HEK293T (cell line): ENCODE measurements at regions not wholly inside any gene's neighbourhood (a gene's known extent, or its start where the extent isn't known, plus 50 kb on each side); places are given as distances from the start of the nearest gene placed in this dataset.

Experiments
- BHLHE40 ChIP-seq: fragments of 450-650 bp; IDR thresholded peaks from 2 replicates; pipeline ENCODE4 v1.6.1; 2016; ENCODE audit warnings: mild to moderate bottlenecking, moderate library complexity, borderline replicate concordance
- CTBP1 ChIP-seq: fragments of 450-650 bp; IDR thresholded peaks from 2 replicates; pipeline ENCODE4 v1.6.1; 2016; ENCODE audit warnings: borderline replicate concordance
- ELF4 ChIP-seq: fragments of 450-650 bp; IDR thresholded peaks from 2 replicates; pipeline ENCODE4 v1.6.1; 2017; ENCODE audit warnings: antibody characterized with exemption
- FOXA1 ChIP-seq: fragments of 450-650 bp; IDR thresholded peaks from 2 replicates; pipeline ENCODE4 v1.6.1; 2016; ENCODE audit warnings: mild to moderate bottlenecking
- FOXK2 ChIP-seq: fragments of 450-650 bp; IDR thresholded peaks from 2 replicates; pipeline ENCODE4 v1.6.1; 2016; ENCODE audit warnings: mild to moderate bottlenecking
- FOXM1 ChIP-seq: fragments of 450-650 bp; IDR thresholded peaks from 2 replicates; pipeline ENCODE4 v1.6.1; 2017; ENCODE audit warnings: mild to moderate bottlenecking, borderline replicate concordance
- HDGF ChIP-seq: fragments of 450-650 bp; IDR thresholded peaks from 2 replicates; pipeline ENCODE4 v1.6.1; 2017; ENCODE audit warnings: antibody characterized with exemption, borderline replicate concordance
- LEF1 ChIP-seq: fragments of 450-650 bp; IDR thresholded peaks from 2 replicates; pipeline ENCODE4 v1.6.1; 2017; ENCODE audit warnings: mild to moderate bottlenecking, borderline replicate concordance
- NFRKB ChIP-seq: fragments of 450-650 bp; IDR thresholded peaks from 2 replicates; pipeline ENCODE4 v1.6.1; 2016; ENCODE audit warnings: mild to moderate bottlenecking, moderate library complexity
- PKNOX1 ChIP-seq: fragments of 450-650 bp; IDR thresholded peaks from 2 replicates; pipeline ENCODE4 v1.6.1; 2016
- SP1 ChIP-seq: fragments of 450-650 bp; IDR thresholded peaks from 2 replicates; pipeline ENCODE4 v1.6.1; 2017
- SUZ12 ChIP-seq: fragments of 450-650 bp; IDR thresholded peaks from 2 replicates; pipeline ENCODE4 v1.6.1; 2016; ENCODE audit warnings: mild to moderate bottlenecking
- TARDBP ChIP-seq: fragments of 450-650 bp; IDR thresholded peaks from 2 replicates; pipeline ENCODE4 v1.6.1; 2016
- ZNF384 ChIP-seq: fragments of 450-650 bp; IDR thresholded peaks from 2 replicates; pipeline ENCODE4 v1.6.1; 2016

GRCh38 chr7:41051062-41051461 is 651.8 kb downstream of the INHBA start:
- no peak for TF ChIP-seq PKNOX1
- no peak for TF ChIP-seq SP1
- TF ChIP-seq SUZ12, result no peak
- no peak for TF ChIP-seq BHLHE40
- TF ChIP-seq ELF4, result no peak
- TF ChIP-seq FOXM1, result no peak
- no peak for TF ChIP-seq FOXK2
- no peak for TF ChIP-seq FOXA1
- no peak for TF ChIP-seq NFRKB
- no peak for TF ChIP-seq ZNF384
- TF ChIP-seq HDGF, result no peak
- TF ChIP-seq TARDBP, result no peak
- TF ChIP-seq CTBP1, result no peak
- no peak for TF ChIP-seq LEF1
